HG02938 (cell line): ENCODE measurements at regions not wholly inside any gene's neighbourhood (a gene's known extent, or its start where the extent isn't known, plus 50 kb on each side); places are given as distances from the start of the nearest gene placed in this dataset.

Source experiments
- ATAC-seq: cut with Tn5 transposase; IDR thresholded peaks from one replicate; pipeline ENCODE4 v1.9.1; 2021; ENCODE audit warnings: mild to moderate bottlenecking, moderate library complexity; ENCODE audit not compliant: unreplicated experiment

- ATAC-seq = no peak
Observed at GRCh38 chr10:113252650-113253618, 299.9 kb upstream of the HABP2 start.

GRCh38 chr10:113259576-113260226 is 293.2 kb upstream of the HABP2 start:
- no peak for ATAC-seq

- ATAC-seq = no peak
Observed at GRCh38 chr10:113261161-113261560, 291.7 kb upstream of the HABP2 start.

GRCh38 chr10:113261611-113262091 is 291.2 kb upstream of the HABP2 start:
- ATAC-seq = no peak

- ATAC-seq = no peak
Observed at GRCh38 chr10:113263056-113263455, 289.8 kb upstream of the HABP2 start.

GRCh38 chr10:113264333-113265131 is 288.3 kb upstream of the HABP2 start:
- ATAC-seq = no peak

- no peak for ATAC-seq
Observed at GRCh38 chr10:113266147-113266546, 286.7 kb upstream of the HABP2 start.

- ATAC-seq = no peak
Observed at GRCh38 chr10:113267619-113268562, 285.0 kb upstream of the HABP2 start.

GRCh38 chr10:113269333-113269732 is 283.5 kb upstream of the HABP2 start:
- no peak for ATAC-seq

GRCh38 chr10:113272511-113272910 is 280.3 kb upstream of the HABP2 start:
- no peak for ATAC-seq

GRCh38 chr10:113273181-113274163 is 279.4 kb upstream of the HABP2 start:
- no peak for ATAC-seq

- ATAC-seq = no peak
Observed at GRCh38 chr10:113274176-113274829, 278.6 kb upstream of the HABP2 start.

GRCh38 chr10:113278221-113278620 is 274.6 kb upstream of the HABP2 start:
- ATAC-seq = no peak

GRCh38 chr10:113278664-113279063 is 274.2 kb upstream of the HABP2 start:
- ATAC-seq = no peak

GRCh38 chr10:113279262-113279661 is 273.6 kb upstream of the HABP2 start:
- no peak for ATAC-seq

GRCh38 chr10:113282564-113282963 is 270.3 kb upstream of the HABP2 start:
- ATAC-seq = no peak

GRCh38 chr10:113283189-113283588 is 269.7 kb upstream of the HABP2 start:
- ATAC-seq = no peak

- ATAC-seq = no peak
Observed at GRCh38 chr10:113284635-113285034, 268.2 kb upstream of the HABP2 start.
